ENCODE measurements at regions not wholly inside any gene's neighbourhood (a gene's known extent, or its start where the extent isn't known, plus 50 kb on each side); places are given as distances from the start of the nearest gene placed in this dataset.

DNA sequence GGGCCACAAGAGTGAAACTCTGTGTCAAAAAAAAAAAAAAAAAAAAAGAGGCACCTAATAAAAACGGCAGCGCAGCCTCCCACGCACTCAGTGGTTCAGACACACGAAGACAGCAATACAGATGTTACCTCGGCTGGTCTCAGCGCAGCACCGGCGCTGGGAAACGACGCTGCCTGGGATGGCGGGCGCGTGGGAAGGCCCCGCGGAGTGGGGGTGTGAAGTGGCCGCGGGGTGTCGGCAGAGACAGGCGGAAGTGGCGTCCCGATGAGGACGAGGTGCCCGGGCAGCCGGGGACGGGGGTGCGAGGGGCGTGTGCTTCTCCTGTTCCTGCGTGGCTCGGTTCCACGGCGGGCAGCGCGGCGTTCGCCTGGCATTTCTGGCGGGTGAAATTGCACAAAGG lies 179.4 kb downstream of the BANP start:
- H3K79me2 ChIP-seq (replicated peaks; ENCODE audit: insufficient read depth) = no peaks in the 10 kb centered on the region
- H3K9me2 ChIP-seq (ENCODE audit: insufficient read depth) = no peaks in the 10 kb centered on the region
- H3K27ac ChIP-seq (ENCODE audit: low read depth) = no peak overlapping the region
- no peak for DNase-seq (ENCODE audit: low spot score)
- no peaks in the 10 kb centered on the region for H3F3A ChIP-seq (replicated peaks; ENCODE audit: low read depth)
- H3K27me3 Mint-ChIP-seq (ENCODE audit: insufficient read depth, low read depth, poor library complexity) = no peaks in the 10 kb centered on the region
- no peaks in the 10 kb centered on the region for H3K4me1 Mint-ChIP-seq
- no peak overlapping the region for H3K4me3 ChIP-seq
- TF ChIP-seq, protein P1, sequence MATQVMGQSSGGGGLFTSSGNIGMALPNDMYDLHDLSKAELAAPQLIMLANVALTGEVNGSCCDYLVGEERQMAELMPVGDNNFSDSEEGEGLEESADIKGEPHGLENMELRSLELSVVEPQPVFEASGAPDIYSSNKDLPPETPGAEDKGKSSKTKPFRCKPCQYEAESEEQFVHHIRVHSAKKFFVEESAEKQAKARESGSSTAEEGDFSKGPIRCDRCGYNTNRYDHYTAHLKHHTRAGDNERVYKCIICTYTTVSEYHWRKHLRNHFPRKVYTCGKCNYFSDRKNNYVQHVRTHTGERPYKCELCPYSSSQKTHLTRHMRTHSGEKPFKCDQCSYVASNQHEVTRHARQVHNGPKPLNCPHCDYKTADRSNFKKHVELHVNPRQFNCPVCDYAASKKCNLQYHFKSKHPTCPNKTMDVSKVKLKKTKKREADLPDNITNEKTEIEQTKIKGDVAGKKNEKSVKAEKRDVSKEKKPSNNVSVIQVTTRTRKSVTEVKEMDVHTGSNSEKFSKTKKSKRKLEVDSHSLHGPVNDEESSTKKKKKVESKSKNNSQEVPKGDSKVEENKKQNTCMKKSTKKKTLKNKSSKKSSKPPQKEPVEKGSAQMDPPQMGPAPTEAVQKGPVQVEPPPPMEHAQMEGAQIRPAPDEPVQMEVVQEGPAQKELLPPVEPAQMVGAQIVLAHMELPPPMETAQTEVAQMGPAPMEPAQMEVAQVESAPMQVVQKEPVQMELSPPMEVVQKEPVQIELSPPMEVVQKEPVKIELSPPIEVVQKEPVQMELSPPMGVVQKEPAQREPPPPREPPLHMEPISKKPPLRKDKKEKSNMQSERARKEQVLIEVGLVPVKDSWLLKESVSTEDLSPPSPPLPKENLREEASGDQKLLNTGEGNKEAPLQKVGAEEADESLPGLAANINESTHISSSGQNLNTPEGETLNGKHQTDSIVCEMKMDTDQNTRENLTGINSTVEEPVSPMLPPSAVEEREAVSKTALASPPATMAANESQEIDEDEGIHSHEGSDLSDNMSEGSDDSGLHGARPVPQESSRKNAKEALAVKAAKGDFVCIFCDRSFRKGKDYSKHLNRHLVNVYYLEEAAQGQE (IDR thresholded peaks at IDR 0.05; ENCODE audit: unreplicated experiment) = no peak
- TF ChIP-seq EZH2phosphoT487 (IDR thresholded peaks at IDR 0.05; ENCODE audit: unreplicated experiment) = no peak
- TF ChIP-seq EZH2 (IDR thresholded peaks at IDR 0.05; ENCODE audit: low read depth, unreplicated experiment) = no peak
- TF ChIP-seq STAT1 (IDR thresholded peaks at IDR 0.05; ENCODE audit: unreplicated experiment) = no peak
- TF ChIP-seq JUNB (IDR thresholded peaks at IDR 0.05; ENCODE audit: unreplicated experiment) = no peak
- no peak for TF ChIP-seq NANOG (IDR thresholded peaks at IDR 0.05; ENCODE audit: borderline replicate concordance)
- TF ChIP-seq, protein P2, sequence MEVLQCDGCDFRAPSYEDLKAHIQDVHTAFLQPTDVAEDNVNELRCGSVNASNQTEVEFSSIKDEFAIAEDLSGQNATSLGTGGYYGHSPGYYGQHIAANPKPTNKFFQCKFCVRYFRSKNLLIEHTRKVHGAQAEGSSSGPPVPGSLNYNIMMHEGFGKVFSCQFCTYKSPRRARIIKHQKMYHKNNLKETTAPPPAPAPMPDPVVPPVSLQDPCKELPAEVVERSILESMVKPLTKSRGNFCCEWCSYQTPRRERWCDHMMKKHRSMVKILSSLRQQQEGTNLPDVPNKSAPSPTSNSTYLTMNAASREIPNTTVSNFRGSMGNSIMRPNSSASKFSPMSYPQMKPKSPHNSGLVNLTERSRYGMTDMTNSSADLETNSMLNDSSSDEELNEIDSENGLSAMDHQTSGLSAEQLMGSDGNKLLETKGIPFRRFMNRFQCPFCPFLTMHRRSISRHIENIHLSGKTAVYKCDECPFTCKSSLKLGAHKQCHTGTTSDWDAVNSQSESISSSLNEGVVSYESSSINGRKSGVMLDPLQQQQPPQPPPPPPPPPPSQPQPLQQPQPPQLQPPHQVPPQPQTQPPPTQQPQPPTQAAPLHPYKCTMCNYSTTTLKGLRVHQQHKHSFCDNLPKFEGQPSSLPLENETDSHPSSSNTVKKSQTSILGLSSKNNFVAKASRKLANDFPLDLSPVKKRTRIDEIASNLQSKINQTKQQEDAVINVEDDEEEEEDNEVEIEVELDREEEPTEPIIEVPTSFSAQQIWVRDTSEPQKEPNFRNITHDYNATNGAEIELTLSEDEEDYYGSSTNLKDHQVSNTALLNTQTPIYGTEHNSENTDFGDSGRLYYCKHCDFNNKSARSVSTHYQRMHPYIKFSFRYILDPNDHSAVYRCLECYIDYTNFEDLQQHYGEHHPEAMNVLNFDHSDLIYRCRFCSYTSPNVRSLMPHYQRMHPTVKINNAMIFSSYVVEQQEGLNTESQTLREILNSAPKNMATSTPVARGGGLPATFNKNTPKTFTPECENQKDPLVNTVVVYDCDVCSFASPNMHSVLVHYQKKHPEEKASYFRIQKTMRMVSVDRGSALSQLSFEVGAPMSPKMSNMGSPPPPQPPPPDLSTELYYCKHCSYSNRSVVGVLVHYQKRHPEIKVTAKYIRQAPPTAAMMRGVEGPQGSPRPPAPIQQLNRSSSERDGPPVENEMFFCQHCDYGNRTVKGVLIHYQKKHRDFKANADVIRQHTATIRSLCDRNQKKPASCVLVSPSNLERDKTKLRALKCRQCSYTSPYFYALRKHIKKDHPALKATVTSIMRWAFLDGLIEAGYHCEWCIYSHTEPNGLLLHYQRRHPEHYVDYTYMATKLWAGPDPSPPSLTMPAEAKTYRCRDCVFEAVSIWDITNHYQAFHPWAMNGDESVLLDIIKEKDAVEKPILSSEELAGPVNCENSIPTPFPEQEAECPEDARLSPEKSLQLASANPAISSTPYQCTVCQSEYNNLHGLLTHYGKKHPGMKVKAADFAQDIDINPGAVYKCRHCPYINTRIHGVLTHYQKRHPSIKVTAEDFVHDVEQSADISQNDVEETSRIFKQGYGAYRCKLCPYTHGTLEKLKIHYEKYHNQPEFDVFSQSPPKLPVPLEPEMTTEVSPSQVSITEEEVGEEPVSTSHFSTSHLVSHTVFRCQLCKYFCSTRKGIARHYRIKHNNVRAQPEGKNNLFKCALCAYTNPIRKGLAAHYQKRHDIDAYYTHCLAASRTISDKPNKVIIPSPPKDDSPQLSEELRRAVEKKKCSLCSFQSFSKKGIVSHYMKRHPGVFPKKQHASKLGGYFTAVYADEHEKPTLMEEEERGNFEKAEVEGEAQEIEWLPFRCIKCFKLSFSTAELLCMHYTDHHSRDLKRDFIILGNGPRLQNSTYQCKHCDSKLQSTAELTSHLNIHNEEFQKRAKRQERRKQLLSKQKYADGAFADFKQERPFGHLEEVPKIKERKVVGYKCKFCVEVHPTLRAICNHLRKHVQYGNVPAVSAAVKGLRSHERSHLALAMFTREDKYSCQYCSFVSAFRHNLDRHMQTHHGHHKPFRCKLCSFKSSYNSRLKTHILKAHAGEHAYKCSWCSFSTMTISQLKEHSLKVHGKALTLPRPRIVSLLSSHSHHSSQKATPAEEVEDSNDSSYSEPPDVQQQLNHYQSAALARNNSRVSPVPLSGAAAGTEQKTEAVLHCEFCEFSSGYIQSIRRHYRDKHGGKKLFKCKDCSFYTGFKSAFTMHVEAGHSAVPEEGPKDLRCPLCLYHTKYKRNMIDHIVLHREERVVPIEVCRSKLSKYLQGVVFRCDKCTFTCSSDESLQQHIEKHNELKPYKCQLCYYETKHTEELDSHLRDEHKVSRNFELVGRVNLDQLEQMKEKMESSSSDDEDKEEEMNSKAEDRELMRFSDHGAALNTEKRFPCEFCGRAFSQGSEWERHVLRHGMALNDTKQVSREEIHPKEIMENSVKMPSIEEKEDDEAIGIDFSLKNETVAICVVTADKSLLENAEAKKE (CRISPR knock-in tag; IDR thresholded peaks at IDR 0.05) = no peak
- TF ChIP-seq CREB1 (CRISPR knock-in tag; IDR thresholded peaks at IDR 0.05; ENCODE audit: low read depth) = no peak
- no peak for TF ChIP-seq POLR2AphosphoS5 (IDR thresholded peaks at IDR 0.05; ENCODE audit: low read depth)
- TF ChIP-seq ZNF331 (CRISPR knock-in tag; IDR thresholded peaks at IDR 0.05; ENCODE audit: low read depth) = no peak
- H3K4me1 ChIP-seq (ENCODE audit: insufficient read depth) = no peaks in the 10 kb centered on the region
- ATAC-seq = no peak
- no peak overlapping the region for H3K4me2 ChIP-seq
- no peak overlapping the region for H3K4me3 Mint-ChIP-seq
- H2AFZ ChIP-seq = no peak overlapping the region
- H3K27me3 ChIP-seq (ENCODE audit: insufficient read depth) = no peaks in the 10 kb centered on the region
- no peaks in the 10 kb centered on the region for H3K36me3 Mint-ChIP-seq (ENCODE audit: low read depth)
- no peaks in the 10 kb centered on the region for H3K36me3 ChIP-seq (ENCODE audit: insufficient read depth)
- H3K9me3 Mint-ChIP-seq = no peaks in the 10 kb centered on the region
- no peak overlapping the region for H3K27ac Mint-ChIP-seq
- no peaks in the 10 kb centered on the region for H4K20me1 ChIP-seq (replicated peaks; ENCODE audit: insufficient read depth)
